ENCODE measurements at regions not wholly inside any gene's neighbourhood (a gene's known extent, or its start where the extent isn't known, plus 50 kb on each side); places are given as distances from the start of the nearest gene placed in this dataset.
A peak's percentile ranks its signal among the peaks of the same experiment; 100 is the strongest.

GRCh38 chr7:13282377-13282980, 595.0 kb downstream of the ARL4A start:
- no peaks in the 10 kb centered on the region for H3K9me3 ChIP-seq
- no peaks in the 10 kb centered on the region for H3K36me3 ChIP-seq
- no peak for TF ChIP-seq EP300 (IDR thresholded peaks at IDR 0.05)
- TF ChIP-seq CTCF (IDR thresholded peaks at IDR 0.05), result peak in 2 of 4 experiments; percentile 17 to 28
- 72 to 76% methylated on average over 3 of the region's 3 CpGs for WGBS, 2 donors
- DNase-seq, result no peak
- intact Hi-C loops (cut with DNase I), result no loop called here
- H3K4me3 ChIP-seq, result no peak overlapping the region
- H3K27me3 ChIP-seq, result no peaks in the 10 kb centered on the region
- H3K27ac ChIP-seq, result no peak overlapping the region
- H3K4me1 ChIP-seq, result no peaks in the 10 kb centered on the region

GRCh38 chr7:13286916-13287315, 599.5 kb downstream of the ARL4A start:
- H3K27ac ChIP-seq, result no peak overlapping the region
- intact Hi-C loops (cut with DNase I), result no loop called here
- TF ChIP-seq CTCF (IDR thresholded peaks at IDR 0.05), result no peak
- no peak for TF ChIP-seq POLR2A (IDR thresholded peaks at IDR 0.05)
- TF ChIP-seq POLR2AphosphoS5 (IDR thresholded peaks at IDR 0.05), result no peak
- no peak for TF ChIP-seq EP300 (IDR thresholded peaks at IDR 0.05)
- DNase-seq, result no peak
- 31 to 39% methylated on average over 4 of the region's 4 CpGs for WGBS, 2 donors
- no peaks in the 10 kb centered on the region for H3K27me3 ChIP-seq
- no peaks in the 10 kb centered on the region for H3K36me3 ChIP-seq
- H3K4me3 ChIP-seq, result no peak overlapping the region
- no peaks in the 10 kb centered on the region for H3K4me1 ChIP-seq
- no peaks in the 10 kb centered on the region for H3K9me3 ChIP-seq

DNA sequence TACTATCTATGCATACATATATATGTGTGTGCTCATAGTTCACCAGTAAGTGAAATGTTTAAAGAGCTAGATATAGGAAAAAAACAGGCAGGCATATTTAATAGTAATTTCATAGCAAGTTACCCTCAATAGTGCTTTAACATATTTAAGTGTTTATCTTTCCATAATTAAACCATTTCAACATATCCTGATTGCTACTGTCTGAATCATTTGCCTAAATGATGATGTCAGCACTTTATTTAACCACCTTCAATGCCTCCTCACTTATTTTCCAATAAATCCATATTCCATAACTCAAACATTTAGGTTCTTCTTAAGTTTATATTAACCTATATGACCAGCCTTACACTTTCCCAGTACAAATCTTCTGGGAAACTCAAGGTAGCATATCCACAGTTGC, 601.1 kb downstream of the ARL4A start:
- Histone ChIP-seq H3K36me3 (no peaks in the 10 kb centered on the region), H3K27me3 (no peaks in the 10 kb centered on the region), H3K4me1 (no peaks in the 10 kb centered on the region), H3K4me3 (no peak overlapping the region), H3K27ac (no peak overlapping the region), H3K9me3 (no peaks in the 10 kb centered on the region)
- no peak for TF ChIP-seq POLR2AphosphoS5 (IDR thresholded peaks at IDR 0.05)
- no peak for TF ChIP-seq EP300 (IDR thresholded peaks at IDR 0.05)
- TF ChIP-seq POLR2A (IDR thresholded peaks at IDR 0.05), result no peak
- TF ChIP-seq CTCF (IDR thresholded peaks at IDR 0.05), result no peak
- no peak for DNase-seq
- intact Hi-C loops (cut with DNase I), result no loop called here

- intact Hi-C loops (cut with DNase I), result no loop called here
- TF ChIP-seq POLR2A (IDR thresholded peaks at IDR 0.05) (no peak), EP300 (IDR thresholded peaks at IDR 0.05) (no peak), CTCF (IDR thresholded peaks at IDR 0.05) (no peak), POLR2AphosphoS5 (IDR thresholded peaks at IDR 0.05) (no peak)
- DNase-seq, result no peak
- Histone ChIP-seq H3K4me1 (no peaks in the 10 kb centered on the region), H3K27me3 (no peaks in the 10 kb centered on the region), H3K4me3 (no peak overlapping the region), H3K9me3 (no peaks in the 10 kb centered on the region), H3K27ac (no peak overlapping the region), H3K36me3 (no peaks in the 10 kb centered on the region)
These were observed 603.5 kb downstream of the ARL4A start for GRCh38 chr7:13290975-13291374.

DNA sequence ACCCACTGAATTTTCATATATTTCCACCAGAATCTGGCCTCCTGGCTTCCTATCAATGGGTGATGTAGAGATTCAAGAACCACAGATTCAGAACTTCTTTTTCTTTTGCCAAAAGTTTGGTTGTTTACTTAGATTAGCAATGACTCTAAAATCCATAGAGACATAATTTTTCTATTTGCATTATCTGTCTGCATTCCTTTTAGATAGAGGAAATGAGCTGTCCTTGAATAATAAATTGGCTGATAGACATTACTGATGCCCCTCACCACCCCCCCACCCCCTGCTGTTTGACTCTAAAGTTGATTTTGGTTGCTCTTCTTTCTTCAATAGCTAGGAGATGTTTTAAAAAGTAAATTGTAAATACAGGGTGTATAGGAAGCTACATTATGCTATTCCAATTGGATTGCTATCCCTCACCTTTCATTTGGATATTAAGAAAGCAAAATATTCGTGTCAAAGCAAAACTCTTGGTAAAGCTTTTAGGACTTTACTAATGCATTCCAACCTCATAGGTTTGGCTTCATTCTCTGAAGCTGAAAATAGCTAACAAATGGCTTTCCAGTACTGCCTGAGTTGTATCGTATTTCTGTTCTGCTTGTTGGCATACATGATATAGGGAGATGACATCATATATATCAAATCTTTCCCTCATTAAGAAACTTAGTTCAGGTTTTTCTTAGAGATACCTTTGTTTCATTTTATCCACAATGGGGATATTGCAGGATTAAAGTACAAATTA, 606.0 kb downstream of the ARL4A start:
- Histone ChIP-seq H3K27ac (no peak overlapping the region), H3K9me3 (no peaks in the 10 kb centered on the region), H3K36me3 (no peaks in the 10 kb centered on the region), H3K4me1 (no peaks in the 10 kb centered on the region), H3K27me3 (no peaks in the 10 kb centered on the region), H3K4me3 (no peak overlapping the region)
- no peak for TF ChIP-seq POLR2AphosphoS5 (IDR thresholded peaks at IDR 0.05)
- TF ChIP-seq POLR2A (IDR thresholded peaks at IDR 0.05), result no peak
- TF ChIP-seq EP300 (IDR thresholded peaks at IDR 0.05), result no peak
- TF ChIP-seq CTCF (IDR thresholded peaks at IDR 0.05), result no peak
- no peak for DNase-seq
- WGBS, 2 donors, result 76 to 81% methylated on average over 2 of the region's 2 CpGs
- intact Hi-C loops (cut with DNase I), result no loop called here

Measured in sigmoid colon (tissue), 6 donors.